K562 (cell line): ENCODE measurements at regions not wholly inside any gene's neighbourhood (a gene's known extent, or its start where the extent isn't known, plus 50 kb on each side); places are given as distances from the start of the nearest gene placed in this dataset.

Experiments used
- ATAC-seq: fragments of 200-7000 bp; cut with Tn5 transposase; 3 replicates; pipeline ENCODE4 v1.9.1; 2020; ENCODE audit warnings: moderate library complexity
- BruUV-seq: library from RNA; stranded (reverse); fragments of 400-500 nt; replicated peaks from 2 replicates; lab custom pipeline; 2021; lab: Mats Ljungman, UMichigan
- CTCF ChIA-PET: fragments of 300-600 bp; formaldehyde crosslinking; extraction: SDS; loops from one replicate; lab custom pipeline; 2021; ENCODE audit warnings: low intra/inter-chr PET ratio; lab: Yijun Ruan, JAX
- POLR2A ChIA-PET: fragments of 300-600, 350-650 bp; sonication (Branson Sonifier 250); formaldehyde crosslinking; extraction: SDS; loops from one replicate; lab custom pipeline; 2021; ENCODE audit warnings: antibody characterized with exemption, inconsistent platforms; lab: Yijun Ruan, JAX
- DNase-seq, 4 experiments: peaks; one replicate each; pipeline versions ENCODE4 v3.0.0 to v3.0.0-alpha.2; 2011 to 2018; ENCODE audit warnings: low spot score in 3 of 4, mixed read lengths in 3 of 4; ENCODE audit errors: extremely low read depth in 1 of 4
- FAIRE-seq: peaks from 2 replicates; lab custom pipeline; 2011; peaks lifted over from hg19 to GRCh38; lab: Jason Lieb, UNC
- H2AFZ ChIP-seq: 2 replicates; pipeline ENCODE4 v1.6.0; 2011; ENCODE audit warnings: low read depth, low read length, control low read depth, inconsistent platforms
- H3K27ac ChIP-seq: fragments of 200-600 bp; 3 replicates; pipeline ENCODE4 v1.8.0; 2011; ENCODE audit warnings: low read depth, mild to moderate bottlenecking, control low read depth, inconsistent platforms, low read length, moderate library complexity, mixed read lengths; ENCODE audit errors: extremely low read depth
- H3K27me3 ChIP-seq, 2 experiments: fragments of 300-600 bp in 1 of 2; 2 replicates in 1 of 2; 3 replicates in 1 of 2; pipeline versions ENCODE4 v1.6.0 to v1.8.0; 2011; ENCODE audit warnings: inconsistent platforms in 2 of 2, low read length in 2 of 2, mild to moderate bottlenecking in 1 of 2, mixed read lengths in 1 of 2, moderate library complexity in 1 of 2; ENCODE audit not compliant: control insufficient read depth in 2 of 2, insufficient read depth in 2 of 2
- H3K36me3 ChIP-seq: fragments of 300-600 bp; 3 replicates; pipeline ENCODE4 v1.8.0; 2011; ENCODE audit warnings: mild to moderate bottlenecking, low read length, inconsistent platforms; ENCODE audit not compliant: control insufficient read depth, insufficient read depth
- H3K4me1 ChIP-seq, 2 experiments: fragments of 200-600 bp in 1 of 2; replicated peaks in 1 of 2; 2 replicates in 1 of 2; 3 replicates in 1 of 2; pipeline versions ENCODE4 v1.5.1 to v1.8.0; 2011; ENCODE audit warnings: inconsistent platforms in 2 of 2, low read length in 2 of 2, mild to moderate bottlenecking in 1 of 2, mixed read lengths in 1 of 2, moderate library complexity in 1 of 2; ENCODE audit not compliant: control insufficient read depth in 2 of 2, insufficient read depth in 2 of 2
- H3K4me2 ChIP-seq: 2 replicates; pipeline ENCODE4 v1.6.1; 2011; ENCODE audit warnings: low read length, control low read depth, inconsistent platforms, mixed read lengths; ENCODE audit not compliant: insufficient read depth
- H3K4me3 ChIP-seq: fragments of 200-600 bp; sonication (generic), shearing (Covaris generic); 2 replicates; pipeline ENCODE4 v1.5.1; 2016; ENCODE audit warnings: control low read depth, inconsistent platforms
- H3K79me2 ChIP-seq: fragments of 200-600 bp; 3 replicates; pipeline ENCODE4 v1.8.0; 2011; ENCODE audit warnings: low read length, inconsistent platforms; ENCODE audit not compliant: control insufficient read depth, insufficient read depth
- H3K9ac ChIP-seq, 2 experiments: 2 replicates each; pipeline versions ENCODE4 v1.6.0 to v1.6.1; 2011; ENCODE audit warnings: low read depth in 2 of 2, low read length in 2 of 2, control low read depth in 1 of 2, inconsistent platforms in 1 of 2, mild to moderate bottlenecking in 1 of 2, mixed read lengths in 1 of 2; ENCODE audit not compliant: insufficient read depth in 1 of 2
- H3K9me1 ChIP-seq: one replicate; pipeline ENCODE4 v1.6.0; 2011; ENCODE audit warnings: inconsistent platforms, mild to moderate bottlenecking, low read length, moderate library complexity; ENCODE audit not compliant: control insufficient read depth, insufficient read depth
- H3K9me3 ChIP-seq: replicated peaks from 2 replicates; pipeline ENCODE4 v1.5.1; 2011; ENCODE audit warnings: low read depth, low read length, inconsistent platforms; ENCODE audit not compliant: control insufficient read depth, insufficient read depth
- H4K20me1 ChIP-seq: replicated peaks from 2 replicates; pipeline ENCODE4 v1.6.1; 2011; ENCODE audit warnings: low read length, inconsistent platforms, mixed read lengths; ENCODE audit not compliant: control insufficient read depth, insufficient read depth
- CBX1 ChIP-seq: sonication (generic); IDR thresholded peaks from 2 replicates; pipeline ENCODE4 v1.6.1; 2016; ENCODE audit warnings: antibody characterized with exemption, low read depth, mild to moderate bottlenecking
- CTBP1 ChIP-seq: fragments of 450-650 bp; IDR thresholded peaks from 2 replicates; pipeline ENCODE4 v1.6.1; 2016; ENCODE audit warnings: borderline replicate concordance
- ERF ChIP-seq: fragments of 450-650 bp; formaldehyde crosslinking; IDR thresholded peaks from 2 replicates; pipeline ENCODE4 v1.4.0; 2020; ENCODE audit warnings: mild to moderate bottlenecking, mixed read lengths
- HDGF ChIP-seq: fragments of 450-650 bp; IDR thresholded peaks from 2 replicates; pipeline ENCODE4 v1.6.1; 2016
- NR2C2 ChIP-seq, 2 experiments: fragments of 200-800 bp in 1 of 2; sonication (Bioruptor generic) in 1 of 2; sonication (generic) in 1 of 2; formaldehyde crosslinking in 1 of 2; IDR thresholded peaks; 2 replicates each; pipeline versions ENCODE4 v1.6.1 to v1.8.0; 2016 to 2022; ENCODE audit warnings: mild to moderate bottlenecking in 1 of 2, missing compliant biosample characterization in 1 of 2, missing genetic modification characterization in 1 of 2, missing genetic modification reagents in 1 of 2
- PHF20 ChIP-seq: fragments of 450-650 bp; IDR thresholded peaks from 2 replicates; pipeline ENCODE4 v1.6.1; 2018; ENCODE audit not compliant: partially characterized antibody
- SREBF1 ChIP-seq: fragments of 150-350 bp; IDR thresholded peaks from 2 replicates; pipeline ENCODE4 v1.6.1; 2014; ENCODE audit warnings: antibody characterized with exemption, low read depth, low read length, borderline replicate concordance
- TAF9B ChIP-seq: fragments of 450-650 bp; IDR thresholded peaks from 2 replicates; pipeline ENCODE4 v1.6.1; 2018; ENCODE audit warnings: mild to moderate bottlenecking; ENCODE audit not compliant: partially characterized antibody
- TGIF2 ChIP-seq: sonication (generic); formaldehyde crosslinking; IDR thresholded peaks from 2 replicates; pipeline ENCODE4 v1.8.1; 2022; ENCODE audit warnings: mild to moderate bottlenecking, missing genetic modification reagents, moderate library complexity
- THRA ChIP-seq: fragments of 450-650 bp; IDR thresholded peaks from 2 replicates; pipeline ENCODE4 v1.6.1; 2017; ENCODE audit warnings: mild to moderate bottlenecking, moderate library complexity
- ZFP1 ChIP-seq: fragments of 450-650 bp; formaldehyde crosslinking; IDR thresholded peaks from 2 replicates; pipeline ENCODE4 v1.4.0; 2020; ENCODE audit warnings: mild to moderate bottlenecking, mixed read lengths
- ZNF121 ChIP-seq: sonication (generic); formaldehyde crosslinking; conservative IDR thresholded peaks from 2 replicates; pipeline ENCODE4 v1.8.0; 2022; ENCODE audit warnings: missing genetic modification reagents
- ZNF639 ChIP-seq, 2 experiments: fragments of 200-800 bp in 1 of 2; sonication (Bioruptor generic) in 1 of 2; sonication (generic) in 1 of 2; formaldehyde crosslinking in 1 of 2; IDR thresholded peaks in 1 of 2; conservative IDR thresholded peaks in 1 of 2; 2 replicates each; pipeline versions ENCODE4 v1.5.0 to v1.6.1; 2016 to 2020; ENCODE audit warnings: missing compliant biosample characterization in 1 of 2, missing genetic modification characterization in 1 of 2, missing genetic modification reagents in 1 of 2
- ZNF766 ChIP-seq: fragments of 200-800 bp; sonication (Bioruptor generic); conservative IDR thresholded peaks from 2 replicates; pipeline ENCODE4 v1.6.1; 2016; ENCODE audit warnings: missing genetic modification characterization, missing compliant biosample characterization
- WGBS: fragments of 100-300 bp; shearing (Covaris generic); methylation state at CpG from one replicate; pipeline ENCODE4 v1.1.6; 2016; ENCODE audit warnings: low coverage, mixed read lengths; ENCODE audit not compliant: insufficient coverage; ENCODE audit errors: missing lambda C conversion rate; 5-methylcytosine and 5-hydroxymethylcytosine counted together
- in situ Hi-C: fragments of 300-500 bp; cut with MboI; formaldehyde crosslinking; loops from 4 replicates; pipeline ENCODE4 v1.15.0; 2018; ENCODE audit warnings: inconsistent platforms, mixed read lengths
- intact Hi-C: fragments of 100-400 bp; cut with micrococcal nuclease; formaldehyde crosslinking; loops from 2 replicates; pipeline ENCODE4 v1.14.2; 2022
- TF ChIP-seq, protein P1 (sequence below): sonication (generic); formaldehyde crosslinking; IDR thresholded peaks from 2 replicates; pipeline ENCODE4 v1.8.0; 2022; ENCODE audit warnings: mild to moderate bottlenecking, missing genetic modification reagents

- DNase-seq (no peak), ATAC-seq (no peak), FAIRE-seq (no peak)
- no peaks in the 10 kb centered on the region for H4K20me1 ChIP-seq
- intact Hi-C loops (no loop called here), in situ Hi-C loops (no loop called here)
- BruUV-seq = no TSS peak
- CTCF ChIA-PET = no interaction called here
- TF ChIP-seq ZNF766 (CRISPR knock-in tag) (no peak), PHF20 (no peak), ZNF121 (CRISPR knock-in tag) (no peak), CBX1 (no peak), CTBP1 (no peak), THRA (no peak), ZFP1 (CRISPR knock-in tag) (no peak), ERF (CRISPR knock-in tag) (no peak), TAF9B (no peak), HDGF (no peak), NR2C2 (CRISPR knock-in tag; IDR thresholded peaks at IDR 0.05) (no peak), NR2C2 (tag; IDR thresholded peaks at IDR 0.05) (no peak), SREBF1 (no peak), ZNF639 (CRISPR knock-in tag; conservative IDR thresholded peaks at IDR 0.05 in 1 of 2, IDR thresholded peaks at IDR 0.05 in 1 of 2) (no peak), TGIF2 (no peak)
- TF ChIP-seq, protein P1, sequence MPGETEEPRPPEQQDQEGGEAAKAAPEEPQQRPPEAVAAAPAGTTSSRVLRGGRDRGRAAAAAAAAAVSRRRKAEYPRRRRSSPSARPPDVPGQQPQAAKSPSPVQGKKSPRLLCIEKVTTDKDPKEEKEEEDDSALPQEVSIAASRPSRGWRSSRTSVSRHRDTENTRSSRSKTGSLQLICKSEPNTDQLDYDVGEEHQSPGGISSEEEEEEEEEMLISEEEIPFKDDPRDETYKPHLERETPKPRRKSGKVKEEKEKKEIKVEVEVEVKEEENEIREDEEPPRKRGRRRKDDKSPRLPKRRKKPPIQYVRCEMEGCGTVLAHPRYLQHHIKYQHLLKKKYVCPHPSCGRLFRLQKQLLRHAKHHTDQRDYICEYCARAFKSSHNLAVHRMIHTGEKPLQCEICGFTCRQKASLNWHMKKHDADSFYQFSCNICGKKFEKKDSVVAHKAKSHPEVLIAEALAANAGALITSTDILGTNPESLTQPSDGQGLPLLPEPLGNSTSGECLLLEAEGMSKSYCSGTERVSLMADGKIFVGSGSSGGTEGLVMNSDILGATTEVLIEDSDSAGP = no peak
- no peaks in the 10 kb centered on the region for H3K9me1 ChIP-seq
- no peak overlapping the region for H2AFZ ChIP-seq
- no peak overlapping the region for H3K4me3 ChIP-seq
- WGBS = 0% methylated on average over 4 of the region's 4 CpGs
- no peaks in the 10 kb centered on the region for H3K79me2 ChIP-seq
- H3K27me3 ChIP-seq = no peaks in the 10 kb centered on the region
- no peaks in the 10 kb centered on the region for H3K36me3 ChIP-seq
- no peaks in the 10 kb centered on the region for H3K4me1 ChIP-seq
- POLR2A ChIA-PET = no interaction called here
- H3K9ac ChIP-seq = no peak overlapping the region
- no peak overlapping the region for H3K27ac ChIP-seq
- no peaks in the 10 kb centered on the region for H3K9me3 ChIP-seq
- no peak overlapping the region for H3K4me2 ChIP-seq
These were observed 57.2 kb upstream of the LRIG3 start for GRCh38 chr12:58977476-58977875.
